ENCODE measurements at regions not wholly inside any gene's neighbourhood (a gene's known extent, or its start where the extent isn't known, plus 50 kb on each side); places are given as distances from the start of the nearest gene placed in this dataset.

DNA sequence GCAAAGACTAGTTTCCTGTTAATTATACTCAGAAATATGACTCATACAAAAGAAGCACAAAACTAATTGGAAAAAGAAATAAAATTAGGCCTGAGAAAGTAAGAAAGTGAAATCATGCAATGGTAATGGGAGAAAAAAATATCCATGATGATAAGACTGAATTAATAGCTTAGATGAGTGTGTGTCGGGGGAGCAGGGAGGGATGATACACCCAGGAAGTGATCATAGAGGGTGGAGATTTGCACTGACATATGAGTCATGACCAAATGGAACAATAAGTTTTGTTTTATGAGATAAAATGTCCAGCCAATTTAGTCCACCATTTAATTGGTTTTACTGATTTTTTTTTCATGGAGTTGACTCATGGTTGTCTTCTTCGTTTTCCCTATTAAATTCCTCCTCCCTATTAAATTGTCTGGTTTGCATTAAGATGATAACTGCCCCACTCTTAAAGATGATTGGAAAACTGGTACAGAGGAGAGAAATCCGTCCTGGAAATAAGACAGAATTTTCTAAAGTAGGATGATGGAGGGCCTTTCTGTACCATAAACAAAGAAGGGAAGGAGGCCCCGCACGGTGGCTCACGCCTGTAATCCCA, 111.7 kb upstream of the KCNJ6 start:
- TF ChIP-seq EP300 (IDR thresholded peaks at IDR 0.05) (no peak), POLR2AphosphoS5 (IDR thresholded peaks at IDR 0.05) (no peak), POLR2A (IDR thresholded peaks at IDR 0.05) (no peak)
- TF ChIP-seq, protein P1, sequence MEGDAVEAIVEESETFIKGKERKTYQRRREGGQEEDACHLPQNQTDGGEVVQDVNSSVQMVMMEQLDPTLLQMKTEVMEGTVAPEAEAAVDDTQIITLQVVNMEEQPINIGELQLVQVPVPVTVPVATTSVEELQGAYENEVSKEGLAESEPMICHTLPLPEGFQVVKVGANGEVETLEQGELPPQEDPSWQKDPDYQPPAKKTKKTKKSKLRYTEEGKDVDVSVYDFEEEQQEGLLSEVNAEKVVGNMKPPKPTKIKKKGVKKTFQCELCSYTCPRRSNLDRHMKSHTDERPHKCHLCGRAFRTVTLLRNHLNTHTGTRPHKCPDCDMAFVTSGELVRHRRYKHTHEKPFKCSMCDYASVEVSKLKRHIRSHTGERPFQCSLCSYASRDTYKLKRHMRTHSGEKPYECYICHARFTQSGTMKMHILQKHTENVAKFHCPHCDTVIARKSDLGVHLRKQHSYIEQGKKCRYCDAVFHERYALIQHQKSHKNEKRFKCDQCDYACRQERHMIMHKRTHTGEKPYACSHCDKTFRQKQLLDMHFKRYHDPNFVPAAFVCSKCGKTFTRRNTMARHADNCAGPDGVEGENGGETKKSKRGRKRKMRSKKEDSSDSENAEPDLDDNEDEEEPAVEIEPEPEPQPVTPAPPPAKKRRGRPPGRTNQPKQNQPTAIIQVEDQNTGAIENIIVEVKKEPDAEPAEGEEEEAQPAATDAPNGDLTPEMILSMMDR (IDR thresholded peaks at IDR 0.05): no peak
- intact Hi-C loops (cut with DNase I; ENCODE audit: low total_unique reads): no loop called here
- Histone ChIP-seq H3K4me3 (no peak overlapping the region), H3K36me3 (no peaks in the 10 kb centered on the region), H3K27me3 (peaks cover 0 to 14% (median 0%) of the 10 kb centered on the region in 3 donors), H3K4me1 (no peaks in the 10 kb centered on the region), H3K27ac (no peak overlapping the region), H3K9me3 (no peaks in the 10 kb centered on the region)
- DNase-seq: no peak
- WGBS, 5 donors: 64 to 83% (median 74%) methylated on average over 5 to 6 of the region's 6 CpGs

DNA sequence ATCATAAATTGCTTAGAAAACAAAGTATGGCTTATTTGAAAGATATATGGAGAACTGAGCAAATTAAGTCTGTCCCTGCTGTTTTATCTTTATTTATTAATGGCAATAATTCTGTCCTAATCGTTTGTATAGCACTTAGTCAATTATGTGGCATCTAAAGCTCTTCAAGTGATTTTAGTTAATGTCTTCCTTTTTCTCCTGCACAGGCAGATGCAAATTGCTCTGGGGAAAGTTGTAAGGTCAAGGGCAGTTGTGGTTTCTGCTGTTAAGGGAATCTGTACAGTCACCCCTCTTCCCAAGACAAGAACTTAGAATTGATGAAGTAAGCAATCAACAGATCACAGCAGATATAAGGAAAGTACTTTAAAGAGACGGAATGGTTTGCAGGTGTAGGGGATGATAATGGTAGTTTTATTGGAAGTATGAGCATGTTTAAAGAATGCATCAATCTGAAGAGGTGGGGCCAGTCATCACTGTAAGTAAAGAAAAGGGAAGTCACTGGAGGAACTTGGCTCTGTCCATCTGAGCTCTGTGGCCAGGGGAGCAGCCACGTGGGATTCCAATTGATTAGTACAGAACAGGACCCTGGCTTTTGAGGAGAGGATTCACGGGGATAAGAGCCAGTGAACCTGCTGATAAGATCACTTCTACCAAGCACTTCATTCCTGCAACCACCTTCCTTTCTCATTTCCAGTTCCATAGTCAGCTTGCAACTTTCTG, 116.0 kb upstream of the KCNJ6 start:
- TF ChIP-seq, protein P1 (IDR thresholded peaks at IDR 0.05): no peak
- TF ChIP-seq POLR2A (IDR thresholded peaks at IDR 0.05) (no peak), EP300 (IDR thresholded peaks at IDR 0.05) (no peak), POLR2AphosphoS5 (IDR thresholded peaks at IDR 0.05) (no peak)
- Histone ChIP-seq H3K4me1 (no peaks in the 10 kb centered on the region), H3K36me3 (no peaks in the 10 kb centered on the region), H3K27me3 (peaks cover 0 to 16% (median 0%) of the 10 kb centered on the region in 3 donors), H3K27ac (no peak overlapping the region), H3K4me3 (no peak overlapping the region), H3K9me3 (no peaks in the 10 kb centered on the region)
- WGBS, 5 donors: 42 to 48% (median 46%) methylated on average over 4 of the region's 4 CpGs
- DNase-seq: no peak
- intact Hi-C loops (cut with DNase I; ENCODE audit: low total_unique reads): no loop called here

DNA sequence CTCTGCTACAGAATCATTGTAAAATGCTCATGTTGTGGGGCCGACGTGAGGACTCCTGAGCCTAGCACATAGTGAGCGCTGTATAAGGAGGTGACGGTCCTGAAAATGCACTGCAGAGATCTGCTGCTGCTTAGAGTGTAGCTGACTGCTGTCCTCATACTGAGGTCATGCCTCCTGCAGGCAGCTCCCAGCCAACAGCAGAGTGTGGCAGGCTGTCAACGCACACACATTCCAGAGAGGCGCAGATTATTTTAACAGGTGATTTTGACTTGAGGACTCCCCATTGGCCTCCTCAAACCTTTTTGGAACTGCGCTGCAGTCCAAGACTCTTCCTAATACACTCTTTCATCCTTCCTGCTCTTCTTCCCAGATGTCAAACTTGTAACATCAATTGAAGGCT, 119.8 kb upstream of the KCNJ6 start:
- no peak overlapping the region for H3K4me3 ChIP-seq
- H3K4me1 ChIP-seq: no peaks in the 10 kb centered on the region
- no peak overlapping the region for H3K27ac ChIP-seq
- intact Hi-C loops (cut with DNase I; ENCODE audit: low total_unique reads): no loop called here
- TF ChIP-seq EP300 (IDR thresholded peaks at IDR 0.05) (no peak), POLR2AphosphoS5 (IDR thresholded peaks at IDR 0.05) (no peak), POLR2A (IDR thresholded peaks at IDR 0.05) (no peak)
- TF ChIP-seq, protein P1 (IDR thresholded peaks at IDR 0.05): no peak
- no peaks in the 10 kb centered on the region for H3K9me3 ChIP-seq
- no peak for DNase-seq
- no peaks in the 10 kb centered on the region for H3K36me3 ChIP-seq
- peaks cover 0 to 8% (median 0%) of the 10 kb centered on the region in 3 donors for H3K27me3 ChIP-seq
- WGBS, 5 donors: 87 to 94% (median 89%) methylated on average over 7 of the region's 7 CpGs

DNA sequence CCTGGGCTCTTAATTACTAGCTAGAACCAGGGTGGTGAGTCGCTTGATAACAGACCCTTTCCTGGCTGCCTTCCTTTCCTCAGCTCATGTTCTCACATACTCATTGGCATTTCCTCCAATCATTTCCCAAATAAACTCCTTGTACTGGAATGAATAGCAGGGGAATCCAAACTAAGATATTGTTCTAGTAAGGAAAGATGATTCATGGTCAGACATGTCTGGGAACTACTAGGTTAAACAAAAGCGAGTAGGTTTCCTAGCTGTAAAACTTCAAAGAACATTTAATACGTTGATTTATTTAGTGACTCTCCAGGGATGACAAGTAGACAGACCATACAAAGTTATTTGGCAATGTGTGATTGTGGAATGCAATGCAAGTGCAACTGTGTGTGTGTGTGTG, 121.2 kb upstream of the KCNJ6 start:
- Histone ChIP-seq H3K9me3 (no peaks in the 10 kb centered on the region), H3K4me3 (no peak overlapping the region), H3K4me1 (no peaks in the 10 kb centered on the region), H3K27me3 (peaks cover 0 to 8% (median 0%) of the 10 kb centered on the region in 3 donors), H3K27ac (no peak overlapping the region), H3K36me3 (no peaks in the 10 kb centered on the region)
- 54 to 76% (median 65%) methylated on average over 3 of the region's 3 CpGs for WGBS, 5 donors
- TF ChIP-seq POLR2AphosphoS5 (IDR thresholded peaks at IDR 0.05) (no peak), EP300 (IDR thresholded peaks at IDR 0.05) (no peak), POLR2A (IDR thresholded peaks at IDR 0.05) (no peak)
- TF ChIP-seq, protein P1 (IDR thresholded peaks at IDR 0.05): no peak
- intact Hi-C loops (cut with DNase I; ENCODE audit: low total_unique reads): no loop called here
- no peak for DNase-seq

All from stomach (tissue), 8 donors.